Neural cell (in vitro differentiated cells): ENCODE measurements at regions not wholly inside any gene's neighbourhood (a gene's known extent, or its start where the extent isn't known, plus 50 kb on each side); places are given as distances from the start of the nearest gene placed in this dataset.

Experiments
- H2AFZ ChIP-seq: fragments of 200-600, 300-800 bp; sonication (generic), shearing (Covaris generic); 2 replicates; pipeline ENCODE4 v1.6.0; 2014; ENCODE audit warnings: low read depth, mild to moderate bottlenecking, antibody characterized with exemption, low read length, moderate library complexity
- H3F3A ChIP-seq: fragments of 200-600 bp; shearing (Covaris generic); 2 replicates; pipeline ENCODE4 v1.6.1; 2016; ENCODE audit warnings: mild to moderate bottlenecking, moderate library complexity, mixed read lengths, antibody characterized with exemption, low read length; ENCODE audit not compliant: insufficient read depth, poor library complexity, severe bottlenecking
- H3K27ac ChIP-seq: fragments of 200-600, 300-800 bp; sonication (generic), shearing (Covaris generic); 2 replicates; pipeline ENCODE4 v1.5.1; 2014; ENCODE audit warnings: mild to moderate bottlenecking, low read length, moderate library complexity
- H3K27me3 ChIP-seq: fragments of 300-800, 200-600 bp; sonication (generic), shearing (Covaris generic); 2 replicates; pipeline ENCODE4 v1.6.0; 2014; ENCODE audit warnings: mild to moderate bottlenecking, low read depth, low read length, moderate library complexity; ENCODE audit not compliant: insufficient read depth
- H3K36me3 ChIP-seq: fragments of 300-800, 200-600 bp; sonication (generic), shearing (Covaris generic); 2 replicates; pipeline ENCODE4 v1.5.1; 2014; ENCODE audit warnings: mild to moderate bottlenecking, antibody characterized with exemption, low read length, moderate library complexity; ENCODE audit not compliant: insufficient read depth
- H3K4me2 ChIP-seq: fragments of 300-800, 200-600 bp; sonication (generic), shearing (Covaris generic); 2 replicates; pipeline ENCODE4 v1.6.0; 2014; ENCODE audit warnings: mild to moderate bottlenecking, low read length
- H3K4me3 ChIP-seq: fragments of 300-800, 200-600 bp; sonication (generic), shearing (Covaris generic); 2 replicates; pipeline ENCODE4 v1.5.1; 2014; ENCODE audit warnings: mild to moderate bottlenecking, low read length, moderate library complexity
- H3K79me2 ChIP-seq: fragments of 200-600 bp; shearing (Covaris generic); replicated peaks from 2 replicates; pipeline ENCODE4 v1.6.0; 2014; ENCODE audit warnings: mild to moderate bottlenecking, low read length, moderate library complexity; ENCODE audit not compliant: insufficient read depth
- H3K9ac ChIP-seq: fragments of 300-800, 200-600 bp; sonication (generic), shearing (Covaris generic); 2 replicates; pipeline ENCODE4 v1.6.1; 2016; ENCODE audit warnings: mild to moderate bottlenecking, low read length, mixed read lengths
- H3K9me2 ChIP-seq: fragments of 200-600 bp; shearing (Covaris generic); 2 replicates; pipeline ENCODE4 v1.6.1; 2016; ENCODE audit warnings: mild to moderate bottlenecking, low read length, mixed read lengths; ENCODE audit not compliant: insufficient read depth
- H3K9me3 ChIP-seq: fragments of 200-600, 300-800 bp; sonication (generic), shearing (Covaris generic); 2 replicates; pipeline ENCODE4 v1.6.1; 2016; ENCODE audit warnings: mild to moderate bottlenecking, mixed run types, low read length, moderate library complexity, mixed read lengths
- H4K20me1 ChIP-seq: fragments of 200-600 bp; shearing (Covaris generic); 2 replicates; pipeline ENCODE4 v1.6.1; 2016; ENCODE audit warnings: mild to moderate bottlenecking, mixed run types; ENCODE audit not compliant: insufficient read depth
- CTCF ChIP-seq: fragments of 450-650 bp; IDR thresholded peaks from 2 replicates; pipeline ENCODE4 v1.5.1; 2014; ENCODE audit warnings: antibody characterized with exemption, mild to moderate bottlenecking, moderate library complexity; ENCODE audit not compliant: poor library complexity, severe bottlenecking
- EP300 ChIP-seq: fragments of 450-650 bp; conservative IDR thresholded peaks from 2 replicates; pipeline ENCODE4 v1.6.1; 2014; ENCODE audit warnings: antibody characterized with exemption, mild to moderate bottlenecking, moderate library complexity; ENCODE audit not compliant: poor library complexity, severe bottlenecking
- EZH2 ChIP-seq: fragments of 200-600, 300-800 bp; shearing (Covaris generic), sonication (generic); IDR thresholded peaks from 2 replicates; pipeline ENCODE4 v1.6.1; 2014; ENCODE audit warnings: antibody characterized with exemption, low read length, borderline replicate concordance, mild to moderate bottlenecking; ENCODE audit not compliant: insufficient read depth, poor library complexity, severe bottlenecking
- MXI1 ChIP-seq: fragments of 450-650 bp; conservative IDR thresholded peaks from 2 replicates; pipeline ENCODE4 v1.6.1; 2014; ENCODE audit warnings: antibody characterized with exemption, mild to moderate bottlenecking; ENCODE audit not compliant: poor library complexity, severe bottlenecking
- POLR2AphosphoS5 ChIP-seq: IDR thresholded peaks from 2 replicates; pipeline ENCODE4 v1.6.1; 2012
- RAD21 ChIP-seq: fragments of 450-650 bp; conservative IDR thresholded peaks from 2 replicates; pipeline ENCODE4 v1.6.1; 2014; ENCODE audit warnings: antibody characterized with exemption, mild to moderate bottlenecking, moderate library complexity
- REST ChIP-seq: IDR thresholded peaks from 2 replicates; pipeline ENCODE4 v1.6.1; 2012; ENCODE audit warnings: borderline replicate concordance
- SMC3 ChIP-seq: fragments of 450-650 bp; conservative IDR thresholded peaks from 2 replicates; pipeline ENCODE4 v1.6.1; 2014; ENCODE audit warnings: antibody characterized with exemption, mild to moderate bottlenecking, moderate library complexity; ENCODE audit not compliant: poor library complexity
- TAF1 ChIP-seq: IDR thresholded peaks from 2 replicates; pipeline ENCODE4 v1.6.1; 2012; ENCODE audit warnings: low read depth

- H2AFZ ChIP-seq, result no peak overlapping the region
- no peaks in the 10 kb centered on the region for H3K79me2 ChIP-seq
- H3K27ac ChIP-seq, result no peak overlapping the region
- H3F3A ChIP-seq, result no peaks in the 10 kb centered on the region
- H3K9me3 ChIP-seq, result no peaks in the 10 kb centered on the region
- no peaks in the 10 kb centered on the region for H3K9me2 ChIP-seq
- no peak overlapping the region for H3K9ac ChIP-seq
- no peaks in the 10 kb centered on the region for H4K20me1 ChIP-seq
- H3K4me3 ChIP-seq, result no peak overlapping the region
- H3K36me3 ChIP-seq, result no peaks in the 10 kb centered on the region
- H3K4me2 ChIP-seq, result no peak overlapping the region
- TF ChIP-seq EP300 (no peak), REST (no peak), MXI1 (no peak), POLR2AphosphoS5 (no peak), RAD21 (no peak), SMC3 (no peak), TAF1 (no peak), CTCF (no peak), EZH2 (no peak)
- H3K27me3 ChIP-seq, result no peaks in the 10 kb centered on the region
Measured at GRCh38 chr17:70848785-70849184, 679.5 kb downstream of the KCNJ2 start.

- Histone ChIP-seq H3K4me3 (no peak overlapping the region), H2AFZ (no peak overlapping the region), H3K36me3 (no peaks in the 10 kb centered on the region), H4K20me1 (no peaks in the 10 kb centered on the region), H3K4me2 (no peak overlapping the region), H3K27me3 (no peaks in the 10 kb centered on the region), H3F3A (no peaks in the 10 kb centered on the region), H3K79me2 (no peaks in the 10 kb centered on the region), H3K9me2 (no peaks in the 10 kb centered on the region), H3K9ac (no peak overlapping the region), H3K9me3 (no peaks in the 10 kb centered on the region), H3K27ac (no peak overlapping the region)
- TF ChIP-seq TAF1 (no peak), EP300 (no peak), SMC3 (no peak), CTCF (no peak), EZH2 (no peak), POLR2AphosphoS5 (no peak)
Measured at GRCh38 chr17:70855401-70856054, 686.2 kb downstream of the KCNJ2 start.
